ENCODE measurements at regions not wholly inside any gene's neighbourhood (a gene's known extent, or its start where the extent isn't known, plus 50 kb on each side); places are given as distances from the start of the nearest gene placed in this dataset.

- Histone ChIP-seq H3K27ac (ENCODE audit: low read length in 2 of 2) (no peak overlapping the region), H3K9ac (ENCODE audit: low read length) (no peak overlapping the region), H4K20me1 (ENCODE audit: control insufficient read depth, insufficient read depth, low read length, poor library complexity, severe bottlenecking) (no peaks in the 10 kb centered on the region), H3K9me3 (ENCODE audit: control extremely low read depth in 1 of 3, control insufficient read depth in 2 of 3, insufficient read depth in 1 of 3, low read length in 2 of 3) (no peaks in the 10 kb centered on the region), H3K4me2 (replicated peaks; ENCODE audit: low read depth, low read length, poor library complexity, severe bottlenecking) (no peak overlapping the region), H3K4me1 (ENCODE audit: control insufficient read depth in 2 of 2, insufficient read depth in 2 of 2, low read length in 2 of 2) (no peaks in the 10 kb centered on the region), H3K4me3 (ENCODE audit: control extremely low read depth in 1 of 5, extremely low read depth in 1 of 5, insufficient read depth in 1 of 5, low read depth in 2 of 5, low read length in 4 of 5) (no peak overlapping the region), H3K36me3 (replicated peaks in 1 of 2; ENCODE audit: control extremely low read depth in 1 of 2, control insufficient read depth in 1 of 2, extremely low read depth in 1 of 2, insufficient read depth in 2 of 2, low read length in 1 of 2) (no peaks in the 10 kb centered on the region), H2AFZ (ENCODE audit: insufficient read depth, low read depth, low read length, poor library complexity, severe bottlenecking) (no peak overlapping the region), H3K27me3 (replicated peaks in 1 of 4; ENCODE audit: control extremely low read depth in 1 of 4, control insufficient read depth in 3 of 4, insufficient read depth in 4 of 4, low read length in 3 of 4) (no peaks in the 10 kb centered on the region), H3K79me2 (ENCODE audit: control insufficient read depth, insufficient read depth, low read length) (no peaks in the 10 kb centered on the region)
- H3K4me3 Mint-ChIP-seq = no peak overlapping the region
- intact Hi-C loops (cut with micrococcal nuclease) = no loop called here
- no peak for DNase-seq
- no peak overlapping the region for H3K27ac Mint-ChIP-seq
- WGBS (ENCODE audit: insufficient coverage) = no CpG with 5 or more reads among the region's 2 CpGs
- H3K27me3 Mint-ChIP-seq = no peaks in the 10 kb centered on the region
- H3K9me3 Mint-ChIP-seq (ENCODE audit: insufficient read depth) = peaks cover 4% of the 10 kb centered on the region
- no peak for ATAC-seq (ENCODE audit: low read depth)
- no peak for TF ChIP-seq EZH2 (IDR thresholded peaks at IDR 0.05; ENCODE audit: borderline replicate concordance, insufficient read depth, low read depth, low read length, poor library complexity, severe bottlenecking)
- TF ChIP-seq CTCF (IDR thresholded peaks at IDR 0.05) = no peak
- H3K4me1 Mint-ChIP-seq = no peaks in the 10 kb centered on the region
- CTCF ChIA-PET = no interaction called here
- POLR2A ChIA-PET = no interaction called here
Measured at GRCh38 chr21:27582246-27582947, 615.5 kb upstream of the ADAMTS5 start.

- Histone ChIP-seq H4K20me1 (ENCODE audit: control insufficient read depth, insufficient read depth, low read length, poor library complexity, severe bottlenecking) (no peaks in the 10 kb centered on the region), H3K9me3 (ENCODE audit: control extremely low read depth in 1 of 3, control insufficient read depth in 2 of 3, insufficient read depth in 1 of 3, low read length in 2 of 3) (no peaks in the 10 kb centered on the region), H3K4me2 (replicated peaks; ENCODE audit: low read depth, low read length, poor library complexity, severe bottlenecking) (no peak overlapping the region), H3K4me3 (ENCODE audit: control extremely low read depth in 1 of 5, extremely low read depth in 1 of 5, insufficient read depth in 1 of 5, low read depth in 2 of 5, low read length in 4 of 5) (no peak overlapping the region), H2AFZ (ENCODE audit: insufficient read depth, low read depth, low read length, poor library complexity, severe bottlenecking) (no peak overlapping the region), H3K4me1 (ENCODE audit: control insufficient read depth in 2 of 2, insufficient read depth in 2 of 2, low read length in 2 of 2) (no peaks in the 10 kb centered on the region), H3K36me3 (replicated peaks in 1 of 2; ENCODE audit: control extremely low read depth in 1 of 2, control insufficient read depth in 1 of 2, extremely low read depth in 1 of 2, insufficient read depth in 2 of 2, low read length in 1 of 2) (no peaks in the 10 kb centered on the region), H3K9ac (ENCODE audit: low read length) (no peak overlapping the region), H3K27me3 (replicated peaks in 1 of 4; ENCODE audit: control extremely low read depth in 1 of 4, control insufficient read depth in 3 of 4, insufficient read depth in 4 of 4, low read length in 3 of 4) (no peaks in the 10 kb centered on the region), H3K79me2 (ENCODE audit: control insufficient read depth, insufficient read depth, low read length) (no peaks in the 10 kb centered on the region), H3K27ac (ENCODE audit: low read length in 2 of 2) (no peak overlapping the region)
- no peak for DNase-seq
- no CpG with 5 or more reads among the region's 4 CpGs for WGBS (ENCODE audit: insufficient coverage)
- TF ChIP-seq CTCF (IDR thresholded peaks at IDR 0.05) (no peak), EZH2 (IDR thresholded peaks at IDR 0.05; ENCODE audit: borderline replicate concordance, insufficient read depth, low read depth, low read length, poor library complexity, severe bottlenecking) (no peak)
- no peaks in the 10 kb centered on the region for H3K4me1 Mint-ChIP-seq
- no peaks in the 10 kb centered on the region for H3K27me3 Mint-ChIP-seq
- H3K9me3 Mint-ChIP-seq (ENCODE audit: insufficient read depth) = peaks cover 4% of the 10 kb centered on the region
- no peak overlapping the region for H3K27ac Mint-ChIP-seq
- ChIA-PET POLR2A (no interaction called here), CTCF (no interaction called here)
- H3K4me3 Mint-ChIP-seq = no peak overlapping the region
- ATAC-seq (ENCODE audit: low read depth) = no peak
- intact Hi-C loops (cut with micrococcal nuclease) = no loop called here
Measured at GRCh38 chr21:27581168-27581567, 614.3 kb upstream of the ADAMTS5 start.
